DND-41 (cell line): ENCODE measurements at regions not wholly inside any gene's neighbourhood (a gene's known extent, or its start where the extent isn't known, plus 50 kb on each side); places are given as distances from the start of the nearest gene placed in this dataset.

Experiments used
- ATAC-seq: fragments of 200-7000 bp; cut with Tn5 transposase; 3 replicates; pipeline ENCODE4 v1.9.1; 2021; ENCODE audit warnings: low read depth; ENCODE audit not compliant: insufficient read depth
- DNase-seq: peaks from one replicate; pipeline ENCODE4 v3.0.0-alpha.2; 2020
- H2AFZ ChIP-seq: 2 replicates; pipeline ENCODE4 v1.6.0; 2012; ENCODE audit warnings: low read depth, low read length
- H3K27ac ChIP-seq: 2 replicates; pipeline ENCODE4 v1.5.1; 2012; ENCODE audit warnings: low read length, inconsistent platforms
- H3K27me3 ChIP-seq: fragments of 200-600 bp; sonication (generic); 2 replicates; pipeline ENCODE4 v1.6.0; 2012; ENCODE audit warnings: low read length, mild to moderate bottlenecking, inconsistent platforms; ENCODE audit not compliant: insufficient read depth, poor library complexity
- H3K36me3 ChIP-seq: 2 replicates; pipeline ENCODE4 v1.5.1; 2012; ENCODE audit warnings: low read length, inconsistent platforms; ENCODE audit not compliant: insufficient read depth
- H3K4me1 ChIP-seq: 2 replicates; pipeline ENCODE4 v1.5.1; 2012; ENCODE audit warnings: mild to moderate bottlenecking, low read length; ENCODE audit not compliant: insufficient read depth
- H3K4me2 ChIP-seq: 2 replicates; pipeline ENCODE4 v1.6.0; 2012; ENCODE audit warnings: mild to moderate bottlenecking, moderate library complexity, low read length, inconsistent platforms; ENCODE audit not compliant: insufficient read depth
- H3K4me3 ChIP-seq, 2 experiments: fragments of 200-600 bp in 1 of 2; shearing (Covaris generic) in 1 of 2; 2 replicates each; pipeline ENCODE4 v1.5.1; 2012 to 2016; ENCODE audit warnings: inconsistent platforms in 2 of 2, low read length in 2 of 2, mild to moderate bottlenecking in 2 of 2, low read depth in 1 of 2, moderate library complexity in 1 of 2
- H3K79me2 ChIP-seq: 2 replicates; pipeline ENCODE4 v1.6.0; 2012; ENCODE audit warnings: low read length, inconsistent platforms; ENCODE audit not compliant: insufficient read depth
- H3K9ac ChIP-seq: 2 replicates; pipeline ENCODE4 v1.6.0; 2012; ENCODE audit warnings: low read depth, mild to moderate bottlenecking, inconsistent platforms, low read length, moderate library complexity
- H3K9me3 ChIP-seq: 2 replicates; pipeline ENCODE4 v1.5.1; 2012; ENCODE audit warnings: low read length, moderate library complexity, mild to moderate bottlenecking, inconsistent platforms; ENCODE audit not compliant: insufficient read depth, severe bottlenecking
- H4K20me1 ChIP-seq: 2 replicates; pipeline ENCODE4 v1.6.0; 2012; ENCODE audit warnings: low read length; ENCODE audit not compliant: insufficient read depth
- CTCF ChIP-seq: IDR thresholded peaks from 2 replicates; pipeline ENCODE4 v1.5.1; 2012; ENCODE audit warnings: borderline replicate concordance, low read length, moderate library complexity, mild to moderate bottlenecking; ENCODE audit not compliant: poor library complexity, severe bottlenecking; ENCODE audit errors: extremely low read depth
- EZH2 ChIP-seq: IDR thresholded peaks from 3 replicates; pipeline ENCODE4 v1.6.1; 2012; ENCODE audit warnings: borderline replicate concordance, low read depth, mild to moderate bottlenecking, moderate library complexity, low read length, inconsistent platforms; ENCODE audit not compliant: severe bottlenecking

DNA sequence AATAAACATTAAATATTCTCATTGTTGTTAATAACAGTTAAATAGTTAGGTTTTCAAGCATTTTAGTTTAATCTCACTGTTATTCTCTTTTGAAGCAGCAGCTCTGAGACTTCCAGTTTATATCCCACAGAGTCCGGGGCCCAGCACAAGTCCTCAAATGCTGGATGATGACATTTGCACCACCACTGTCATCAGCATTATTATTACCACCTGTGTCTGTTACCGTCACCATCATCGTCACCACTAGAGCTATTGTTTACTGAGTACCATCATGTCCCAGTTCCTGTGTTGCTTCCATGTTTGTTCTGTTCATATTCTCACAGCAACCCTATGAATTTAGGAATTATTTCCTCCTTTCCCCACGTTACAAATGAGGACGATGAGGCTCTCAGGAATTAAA, 169.2 kb upstream of the NR3C1 start:
- Histone ChIP-seq H2AFZ (no peak overlapping the region), H3K79me2 (no peaks in the 10 kb centered on the region)

GRCh38 chr5:143571642-143572624, 168.4 kb upstream of the NR3C1 start:
- DNase-seq (no peak), ATAC-seq (no peak)
- Histone ChIP-seq H3K27me3 (no peaks in the 10 kb centered on the region), H3K79me2 (no peaks in the 10 kb centered on the region), H3K9ac (no peak overlapping the region), H3K4me2 (no peak overlapping the region), H3K27ac (no peak overlapping the region), H3K9me3 (no peaks in the 10 kb centered on the region), H3K4me3 (no peak overlapping the region), H2AFZ (no peak overlapping the region), H3K36me3 (no peaks in the 10 kb centered on the region), H4K20me1 (no peaks in the 10 kb centered on the region), H3K4me1 (no peaks in the 10 kb centered on the region)
- TF ChIP-seq EZH2 (no peak), CTCF (no peak)

More for the DNA sequence above, 169.2 kb upstream of the NR3C1 start:
- DNase-seq (no peak), ATAC-seq (no peak)
- Histone ChIP-seq H3K27ac (no peak overlapping the region), H3K4me2 (no peak overlapping the region), H3K4me3 (no peak overlapping the region), H3K9me3 (no peaks in the 10 kb centered on the region), H3K36me3 (no peaks in the 10 kb centered on the region), H3K27me3 (no peaks in the 10 kb centered on the region), H3K4me1 (no peaks in the 10 kb centered on the region), H3K9ac (no peak overlapping the region), H4K20me1 (no peaks in the 10 kb centered on the region)
- TF ChIP-seq CTCF (no peak), EZH2 (no peak)

DNA sequence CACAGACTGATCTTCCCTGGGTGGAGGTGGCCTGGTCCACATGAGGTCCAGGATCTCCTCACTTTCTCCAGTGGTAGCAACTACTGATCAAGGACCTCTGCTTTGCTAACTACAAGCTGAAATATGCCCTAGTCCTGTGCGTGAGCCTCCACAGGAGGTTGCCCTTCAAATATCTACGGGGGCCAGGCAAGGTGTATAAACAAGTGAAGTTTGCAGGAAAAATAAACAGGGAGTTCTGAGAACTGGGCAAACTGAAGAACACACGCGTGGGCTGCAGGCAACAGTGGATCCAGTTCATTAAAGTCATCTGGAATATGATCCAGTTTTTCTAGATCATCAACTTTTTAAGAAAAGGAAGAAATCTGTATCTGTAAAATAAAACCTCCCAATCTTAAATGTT, 167.5 kb upstream of the NR3C1 start:
- H4K20me1 ChIP-seq, result no peaks in the 10 kb centered on the region
- no peaks in the 10 kb centered on the region for H3K4me1 ChIP-seq
- no peaks in the 10 kb centered on the region for H3K9me3 ChIP-seq
- no peak overlapping the region for H3K9ac ChIP-seq
- no peak for ATAC-seq
- H3K4me3 ChIP-seq, result no peak overlapping the region
- H2AFZ ChIP-seq, result no peak overlapping the region
- no peak for TF ChIP-seq EZH2
- no peak for TF ChIP-seq CTCF
- no peak for DNase-seq
- H3K27ac ChIP-seq, result no peak overlapping the region
- H3K27me3 ChIP-seq, result no peaks in the 10 kb centered on the region
- H3K36me3 ChIP-seq, result no peaks in the 10 kb centered on the region
- no peaks in the 10 kb centered on the region for H3K79me2 ChIP-seq
- H3K4me2 ChIP-seq, result no peak overlapping the region
